Tibial nerve (tissue), 3 donors: ENCODE measurements at regions not wholly inside any gene's neighbourhood (a gene's known extent, or its start where the extent isn't known, plus 50 kb on each side); places are given as distances from the start of the nearest gene placed in this dataset.

ENCODE experiments used
- CTCF ChIP-seq, 5 experiments: fragments of 200-600 bp in 3 of 5; fragments of 450-650 bp in 2 of 5; sonication (generic) in 3 of 5; IDR thresholded peaks; one replicate each; pipeline ENCODE4 v1.5.1; 2016 to 2019; ENCODE audit warnings: antibody characterized with exemption in 5 of 5, mild to moderate bottlenecking in 3 of 5, moderate library complexity in 2 of 5
- POLR2A ChIP-seq, 2 donors: fragments of 450-650 bp; IDR thresholded peaks; one replicate each; pipeline ENCODE4 v1.6.1; 2017; ENCODE audit warnings: antibody characterized with exemption in 2 of 2, mild to moderate bottlenecking in 2 of 2, moderate library complexity in 2 of 2

- TF ChIP-seq CTCF (IDR thresholded peaks at IDR 0.05), result peak; percentile 38 to 51 (median 43)
- TF ChIP-seq POLR2A (IDR thresholded peaks at IDR 0.05), result no peak
Observed at GRCh38 chr7:80060218-80060806, 74.3 kb upstream of the GNAI1 start.
